SK-N-SH treated with all-trans-retinoic acid at 6 μM for 48 hours (cell line): ENCODE measurements at regions not wholly inside any gene's neighbourhood (a gene's known extent, or its start where the extent isn't known, plus 50 kb on each side); places are given as distances from the start of the nearest gene placed in this dataset.

Experiments
- ARNTL ChIP-seq: fragments of 450-650 bp; formaldehyde crosslinking; IDR thresholded peaks from 2 replicates; pipeline ENCODE4 v1.5.0; 2020; ENCODE audit warnings: low read depth, mild to moderate bottlenecking, moderate library complexity, borderline replicate concordance
- SNAI2 ChIP-seq: fragments of 250-450 bp; sonication (Bioruptor Pico); IDR thresholded peaks from 2 replicates; pipeline ENCODE4 v1.5.0; 2020; ENCODE audit warnings: mild to moderate bottlenecking, moderate library complexity
- TCF4 ChIP-seq: fragments of 250-450 bp; sonication (Bioruptor Pico); IDR thresholded peaks from 2 replicates; pipeline ENCODE4 v1.8.0; 2021; ENCODE audit warnings: mild to moderate bottlenecking, moderate library complexity, borderline replicate concordance
- TOX ChIP-seq: fragments of 250-450 bp; sonication (Bioruptor Pico); IDR thresholded peaks from 2 replicates; pipeline ENCODE4 v1.8.0; 2021; ENCODE audit warnings: mild to moderate bottlenecking, moderate library complexity, borderline replicate concordance
- ZC3H10 ChIP-seq: fragments of 250-450 bp; sonication (Bioruptor Pico); IDR thresholded peaks from 2 replicates; pipeline ENCODE4 v1.5.1; 2021; ENCODE audit warnings: mild to moderate bottlenecking, moderate library complexity
- ZFP3 ChIP-seq: fragments of 250-450 bp; sonication (Bioruptor Pico); IDR thresholded peaks from 2 replicates; pipeline ENCODE4 v1.5.0; 2020; ENCODE audit warnings: mild to moderate bottlenecking, moderate library complexity
- ZFP30 ChIP-seq: fragments of 450-650 bp; formaldehyde crosslinking; IDR thresholded peaks from 2 replicates; pipeline ENCODE4 v1.5.0; 2022; ENCODE audit warnings: mild to moderate bottlenecking, moderate library complexity
- ZNF8 ChIP-seq: fragments of 450-650 bp; formaldehyde crosslinking; IDR thresholded peaks from 2 replicates; pipeline ENCODE4 v1.5.0; 2020; ENCODE audit warnings: mild to moderate bottlenecking, moderate library complexity
- TF ChIP-seq, protein P1 (sequence below): fragments of 250-450 bp; sonication (Bioruptor Pico); IDR thresholded peaks from 2 replicates; pipeline ENCODE4 v1.8.0; 2021; ENCODE audit warnings: low read depth, mild to moderate bottlenecking, moderate library complexity, borderline replicate concordance
- TF ChIP-seq, protein P2 (sequence below): fragments of 250-450 bp; sonication (Bioruptor Pico); IDR thresholded peaks from 2 replicates; pipeline ENCODE4 v1.8.0; 2020; ENCODE audit warnings: mild to moderate bottlenecking, moderate library complexity, borderline replicate concordance
- TF ChIP-seq, protein P3 (sequence below): fragments of 250-450 bp; sonication (Bioruptor Pico); IDR thresholded peaks from 2 replicates; pipeline ENCODE4 v1.5.0; 2020; ENCODE audit warnings: mild to moderate bottlenecking, moderate library complexity

DNA sequence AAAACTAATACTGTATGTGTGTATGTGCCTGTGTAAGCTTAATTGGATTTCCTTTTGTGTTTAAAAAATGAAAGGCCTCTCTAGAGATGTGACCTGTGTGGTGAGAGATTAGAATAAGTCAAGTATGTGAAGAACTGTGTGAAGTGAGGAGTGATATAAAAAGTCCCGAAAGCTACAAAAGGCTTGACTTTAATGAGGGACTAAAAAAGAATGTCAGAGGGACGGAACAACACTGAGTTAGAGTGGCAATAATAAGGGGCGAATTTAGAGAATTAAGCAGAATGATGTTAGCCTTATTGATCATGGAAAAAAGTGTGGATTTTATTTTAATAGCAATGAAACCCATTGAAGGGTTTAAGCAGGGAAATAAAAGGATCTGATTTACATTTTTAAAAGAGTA lies 1281.2 kb upstream of the ADGRB3 start:
- TF ChIP-seq SNAI2 (CRISPR knock-in tag) (no peak), ZFP30 (no peak), TCF4 (CRISPR knock-in tag) (no peak), ZNF8 (CRISPR knock-in tag) (no peak), ZFP3 (CRISPR knock-in tag) (no peak), ARNTL (CRISPR knock-in tag) (no peak), ZC3H10 (CRISPR knock-in tag) (no peak), TOX (no peak)
- TF ChIP-seq, protein P1, sequence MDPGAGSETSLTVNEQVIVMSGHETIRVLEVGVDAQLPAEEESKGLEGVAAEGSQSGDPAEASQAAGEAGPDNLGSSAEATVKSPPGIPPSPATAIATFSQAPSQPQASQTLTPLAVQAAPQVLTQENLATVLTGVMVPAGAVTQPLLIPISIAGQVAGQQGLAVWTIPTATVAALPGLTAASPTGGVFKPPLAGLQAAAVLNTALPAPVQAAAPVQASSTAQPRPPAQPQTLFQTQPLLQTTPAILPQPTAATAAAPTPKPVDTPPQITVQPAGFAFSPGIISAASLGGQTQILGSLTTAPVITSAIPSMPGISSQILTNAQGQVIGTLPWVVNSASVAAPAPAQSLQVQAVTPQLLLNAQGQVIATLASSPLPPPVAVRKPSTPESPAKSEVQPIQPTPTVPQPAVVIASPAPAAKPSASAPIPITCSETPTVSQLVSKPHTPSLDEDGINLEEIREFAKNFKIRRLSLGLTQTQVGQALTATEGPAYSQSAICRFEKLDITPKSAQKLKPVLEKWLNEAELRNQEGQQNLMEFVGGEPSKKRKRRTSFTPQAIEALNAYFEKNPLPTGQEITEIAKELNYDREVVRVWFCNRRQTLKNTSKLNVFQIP (CRISPR knock-in tag) = no peak
- TF ChIP-seq, protein P2, sequence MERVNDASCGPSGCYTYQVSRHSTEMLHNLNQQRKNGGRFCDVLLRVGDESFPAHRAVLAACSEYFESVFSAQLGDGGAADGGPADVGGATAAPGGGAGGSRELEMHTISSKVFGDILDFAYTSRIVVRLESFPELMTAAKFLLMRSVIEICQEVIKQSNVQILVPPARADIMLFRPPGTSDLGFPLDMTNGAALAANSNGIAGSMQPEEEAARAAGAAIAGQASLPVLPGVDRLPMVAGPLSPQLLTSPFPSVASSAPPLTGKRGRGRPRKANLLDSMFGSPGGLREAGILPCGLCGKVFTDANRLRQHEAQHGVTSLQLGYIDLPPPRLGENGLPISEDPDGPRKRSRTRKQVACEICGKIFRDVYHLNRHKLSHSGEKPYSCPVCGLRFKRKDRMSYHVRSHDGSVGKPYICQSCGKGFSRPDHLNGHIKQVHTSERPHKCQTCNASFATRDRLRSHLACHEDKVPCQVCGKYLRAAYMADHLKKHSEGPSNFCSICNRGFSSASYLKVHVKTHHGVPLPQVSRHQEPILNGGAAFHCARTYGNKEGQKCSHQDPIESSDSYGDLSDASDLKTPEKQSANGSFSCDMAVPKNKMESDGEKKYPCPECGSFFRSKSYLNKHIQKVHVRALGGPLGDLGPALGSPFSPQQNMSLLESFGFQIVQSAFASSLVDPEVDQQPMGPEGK (CRISPR knock-in tag) = no peak
- TF ChIP-seq, protein P3, sequence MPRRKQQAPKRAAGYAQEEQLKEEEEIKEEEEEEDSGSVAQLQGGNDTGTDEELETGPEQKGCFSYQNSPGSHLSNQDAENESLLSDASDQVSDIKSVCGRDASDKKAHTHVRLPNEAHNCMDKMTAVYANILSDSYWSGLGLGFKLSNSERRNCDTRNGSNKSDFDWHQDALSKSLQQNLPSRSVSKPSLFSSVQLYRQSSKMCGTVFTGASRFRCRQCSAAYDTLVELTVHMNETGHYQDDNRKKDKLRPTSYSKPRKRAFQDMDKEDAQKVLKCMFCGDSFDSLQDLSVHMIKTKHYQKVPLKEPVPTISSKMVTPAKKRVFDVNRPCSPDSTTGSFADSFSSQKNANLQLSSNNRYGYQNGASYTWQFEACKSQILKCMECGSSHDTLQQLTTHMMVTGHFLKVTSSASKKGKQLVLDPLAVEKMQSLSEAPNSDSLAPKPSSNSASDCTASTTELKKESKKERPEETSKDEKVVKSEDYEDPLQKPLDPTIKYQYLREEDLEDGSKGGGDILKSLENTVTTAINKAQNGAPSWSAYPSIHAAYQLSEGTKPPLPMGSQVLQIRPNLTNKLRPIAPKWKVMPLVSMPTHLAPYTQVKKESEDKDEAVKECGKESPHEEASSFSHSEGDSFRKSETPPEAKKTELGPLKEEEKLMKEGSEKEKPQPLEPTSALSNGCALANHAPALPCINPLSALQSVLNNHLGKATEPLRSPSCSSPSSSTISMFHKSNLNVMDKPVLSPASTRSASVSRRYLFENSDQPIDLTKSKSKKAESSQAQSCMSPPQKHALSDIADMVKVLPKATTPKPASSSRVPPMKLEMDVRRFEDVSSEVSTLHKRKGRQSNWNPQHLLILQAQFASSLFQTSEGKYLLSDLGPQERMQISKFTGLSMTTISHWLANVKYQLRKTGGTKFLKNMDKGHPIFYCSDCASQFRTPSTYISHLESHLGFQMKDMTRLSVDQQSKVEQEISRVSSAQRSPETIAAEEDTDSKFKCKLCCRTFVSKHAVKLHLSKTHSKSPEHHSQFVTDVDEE (CRISPR knock-in tag) = no peak
